Muscle layer of colon (tissue), 2 donors: ENCODE measurements at regions not wholly inside any gene's neighbourhood (a gene's known extent, or its start where the extent isn't known, plus 50 kb on each side); places are given as distances from the start of the nearest gene placed in this dataset.

Source experiments
- H3K27ac ChIP-seq: one replicate; pipeline ENCODE4 v1.7.0; 2013; ENCODE audit warnings: low read depth, mild to moderate bottlenecking, low read length, moderate library complexity
- H3K27me3 ChIP-seq, 2 donors: one replicate each; pipeline ENCODE4 v1.7.0; 2013; ENCODE audit warnings: low read length in 2 of 2, mild to moderate bottlenecking in 2 of 2; ENCODE audit not compliant: insufficient read depth in 2 of 2, control insufficient read depth in 1 of 2
- H3K36me3 ChIP-seq: one replicate; pipeline ENCODE4 v1.7.0; 2013; ENCODE audit warnings: mild to moderate bottlenecking, low read length; ENCODE audit not compliant: insufficient read depth
- H3K4me1 ChIP-seq: one replicate; pipeline ENCODE4 v1.7.0; 2013; ENCODE audit warnings: mild to moderate bottlenecking, low read length; ENCODE audit not compliant: insufficient read depth
- H3K4me3 ChIP-seq, 2 donors: one replicate each; pipeline ENCODE4 v1.7.0; 2013; ENCODE audit warnings: low read length in 2 of 2, low read depth in 1 of 2, mild to moderate bottlenecking in 1 of 2, moderate library complexity in 1 of 2
- H3K9ac ChIP-seq: one replicate; pipeline ENCODE4 v1.7.0; 2013; ENCODE audit warnings: low read length
- H3K9me3 ChIP-seq: one replicate; pipeline ENCODE4 v1.7.0; 2013; ENCODE audit warnings: mild to moderate bottlenecking, low read length
- donor health status: abdominal sarcoma.
- donor health status: Adenocarcinoma of cecum.

- H3K9me3 ChIP-seq = no peaks in the 10 kb centered on the region
- H3K4me3 ChIP-seq = no peak overlapping the region
- H3K27ac ChIP-seq = no peak overlapping the region
- no peaks in the 10 kb centered on the region for H3K27me3 ChIP-seq
- H3K9ac ChIP-seq = no peak overlapping the region
- H3K4me1 ChIP-seq = no peaks in the 10 kb centered on the region
- no peaks in the 10 kb centered on the region for H3K36me3 ChIP-seq
Observed at GRCh38 chr2:15805772-15806171, 134.6 kb upstream of the MYCN start.

- H3K9me3 ChIP-seq = no peaks in the 10 kb centered on the region
- no peak overlapping the region for H3K27ac ChIP-seq
- no peak overlapping the region for H3K4me3 ChIP-seq
- H3K4me1 ChIP-seq = no peaks in the 10 kb centered on the region
- H3K9ac ChIP-seq = no peak overlapping the region
- H3K36me3 ChIP-seq = no peaks in the 10 kb centered on the region
- no peaks in the 10 kb centered on the region for H3K27me3 ChIP-seq
Observed at GRCh38 chr2:15806801-15807417, 133.4 kb upstream of the MYCN start.

GRCh38 chr2:15807418-15808203, 132.7 kb upstream of the MYCN start:
- no peak overlapping the region for H3K9ac ChIP-seq
- no peaks in the 10 kb centered on the region for H3K4me1 ChIP-seq
- no peaks in the 10 kb centered on the region for H3K9me3 ChIP-seq
- no peak overlapping the region for H3K27ac ChIP-seq
- no peaks in the 10 kb centered on the region for H3K36me3 ChIP-seq
- H3K27me3 ChIP-seq = no peaks in the 10 kb centered on the region
- H3K4me3 ChIP-seq = no peak overlapping the region

- H3K4me3 ChIP-seq = no peak overlapping the region
- H3K4me1 ChIP-seq = no peaks in the 10 kb centered on the region
- no peaks in the 10 kb centered on the region for H3K36me3 ChIP-seq
- no peaks in the 10 kb centered on the region for H3K27me3 ChIP-seq
- H3K27ac ChIP-seq = no peak overlapping the region
- no peaks in the 10 kb centered on the region for H3K9me3 ChIP-seq
- no peak overlapping the region for H3K9ac ChIP-seq
Observed at GRCh38 chr2:15808204-15808910, 132.0 kb upstream of the MYCN start.

- no peaks in the 10 kb centered on the region for H3K9me3 ChIP-seq
Observed at GRCh38 chr2:15808944-15809343, 131.4 kb upstream of the MYCN start.

GRCh38 chr2:15809404-15809803, 130.9 kb upstream of the MYCN start:
- Histone ChIP-seq H3K27me3 (no peaks in the 10 kb centered on the region), H3K27ac (no peak overlapping the region), H3K4me3 (no peak overlapping the region), H3K9me3 (no peaks in the 10 kb centered on the region), H3K4me1 (no peaks in the 10 kb centered on the region), H3K9ac (no peak overlapping the region), H3K36me3 (no peaks in the 10 kb centered on the region)

More at GRCh38 chr2:15808944-15809343, 131.4 kb upstream of the MYCN start:
- H3K4me3 ChIP-seq = no peak overlapping the region
- no peaks in the 10 kb centered on the region for H3K27me3 ChIP-seq
- no peak overlapping the region for H3K9ac ChIP-seq
- H3K36me3 ChIP-seq = no peaks in the 10 kb centered on the region
- no peak overlapping the region for H3K27ac ChIP-seq
- H3K4me1 ChIP-seq = no peaks in the 10 kb centered on the region

GRCh38 chr2:15810477-15811150, 129.7 kb upstream of the MYCN start:
- Histone ChIP-seq H3K27ac (no peak overlapping the region), H3K9me3 (no peaks in the 10 kb centered on the region), H3K36me3 (no peaks in the 10 kb centered on the region), H3K4me3 (no peak overlapping the region), H3K9ac (no peak overlapping the region), H3K4me1 (no peaks in the 10 kb centered on the region), H3K27me3 (no peaks in the 10 kb centered on the region)

GRCh38 chr2:15811367-15811766, 129.0 kb upstream of the MYCN start:
- H3K27ac ChIP-seq = no peak overlapping the region
- no peaks in the 10 kb centered on the region for H3K36me3 ChIP-seq
- H3K9me3 ChIP-seq = no peaks in the 10 kb centered on the region
- H3K27me3 ChIP-seq = no peaks in the 10 kb centered on the region
- no peak overlapping the region for H3K4me3 ChIP-seq
- H3K4me1 ChIP-seq = no peaks in the 10 kb centered on the region
- H3K9ac ChIP-seq = no peak overlapping the region

- H3K9me3 ChIP-seq = no peaks in the 10 kb centered on the region
- no peaks in the 10 kb centered on the region for H3K27me3 ChIP-seq
- H3K4me3 ChIP-seq = no peak overlapping the region
- H3K9ac ChIP-seq = no peak overlapping the region
- H3K36me3 ChIP-seq = no peaks in the 10 kb centered on the region
- H3K27ac ChIP-seq = no peak overlapping the region
- H3K4me1 ChIP-seq = no peaks in the 10 kb centered on the region
Observed at GRCh38 chr2:15812187-15812780, 128.1 kb upstream of the MYCN start.

GRCh38 chr2:15813481-15814266, 126.7 kb upstream of the MYCN start:
- no peak overlapping the region for H3K4me3 ChIP-seq
- no peak overlapping the region for H3K9ac ChIP-seq
- H3K27me3 ChIP-seq = no peaks in the 10 kb centered on the region
- H3K9me3 ChIP-seq = no peaks in the 10 kb centered on the region
- H3K4me1 ChIP-seq = no peaks in the 10 kb centered on the region
- no peaks in the 10 kb centered on the region for H3K36me3 ChIP-seq
- H3K27ac ChIP-seq = no peak overlapping the region
